SJCRH30 (cell line): ENCODE measurements at regions not wholly inside any gene's neighbourhood (a gene's known extent, or its start where the extent isn't known, plus 50 kb on each side); places are given as distances from the start of the nearest gene placed in this dataset.
"Not testable (repeated sequence)": the region's sequence is repeated elsewhere in the genome, so short reads cannot be mapped to it uniquely, and the experiment has no call there.

Experiments
- DNase-seq, 2 experiments: peaks; one replicate each; pipeline ENCODE4 v3.0.0-alpha.2; 2015 to 2020
- H3K27ac ChIP-seq: fragments of 250-450 bp; sonication (Bioruptor Pico); 2 replicates; pipeline ENCODE4 v1.5.1; 2020; ENCODE audit warnings: mild to moderate bottlenecking, moderate library complexity
- H3K27me3 ChIP-seq: fragments of 250-450 bp; sonication (Bioruptor Pico); 2 replicates; pipeline ENCODE4 v1.5.1; 2020; ENCODE audit warnings: mild to moderate bottlenecking, moderate library complexity
- H3K36me3 ChIP-seq: fragments of 250-450 bp; sonication (Bioruptor Pico); 2 replicates; pipeline ENCODE4 v1.5.1; 2020; ENCODE audit warnings: mild to moderate bottlenecking, moderate library complexity
- H3K4me1 ChIP-seq: fragments of 250-450 bp; sonication (Bioruptor Pico); 2 replicates; pipeline ENCODE4 v1.5.1; 2020; ENCODE audit warnings: mild to moderate bottlenecking, moderate library complexity
- H3K4me3 ChIP-seq: fragments of 250-450 bp; sonication (Bioruptor Pico); 2 replicates; pipeline ENCODE4 v1.5.1; 2020; ENCODE audit warnings: mild to moderate bottlenecking, moderate library complexity
- H3K9me3 ChIP-seq: fragments of 250-450 bp; sonication (Bioruptor Pico); replicated peaks from 2 replicates; pipeline ENCODE4 v1.5.1; 2020; ENCODE audit warnings: mild to moderate bottlenecking, moderate library complexity

- no peaks in the 10 kb centered on the region for H3K4me1 ChIP-seq
- H3K27ac ChIP-seq = no peak overlapping the region
- H3K36me3 ChIP-seq = no peaks in the 10 kb centered on the region
- peaks cover 4% of the 10 kb centered on the region; the same call in 1 of the 2 replicates for H3K27me3 ChIP-seq
- peak in 1 of 2 experiments; percentile 5 for DNase-seq
- no peak overlapping the region for H3K4me3 ChIP-seq
- no peaks in the 10 kb centered on the region for H3K9me3 ChIP-seq
Measured at GRCh38 chr16:7887316-7887715, 554.7 kb downstream of the RBFOX1 start.

- Histone ChIP-seq H3K4me1 (no peaks in the 10 kb centered on the region), H3K36me3 (no peaks in the 10 kb centered on the region), H3K27me3 (no peaks in the 10 kb centered on the region), H3K4me3 (no peak overlapping the region), H3K9me3 (no peaks in the 10 kb centered on the region), H3K27ac (no peak overlapping the region)
- no peak for DNase-seq
Measured at GRCh38 chr16:7871979-7872378, 539.3 kb downstream of the RBFOX1 start.

- DNase-seq = no peak
- Histone ChIP-seq H3K36me3 (no peaks in the 10 kb centered on the region), H3K27me3 (no peaks in the 10 kb centered on the region), H3K4me1 (no peaks in the 10 kb centered on the region), H3K9me3 (no peaks in the 10 kb centered on the region), H3K27ac (no peak overlapping the region), H3K4me3 (no peak overlapping the region)
Measured at GRCh38 chr16:7871371-7871770, 538.7 kb downstream of the RBFOX1 start.

- no peaks in the 10 kb centered on the region for H3K4me1 ChIP-seq
- DNase-seq = no peak
- H3K36me3 ChIP-seq = no peaks in the 10 kb centered on the region
- H3K4me3 ChIP-seq = no peak overlapping the region
- no peak overlapping the region for H3K27ac ChIP-seq
- no peaks in the 10 kb centered on the region for H3K27me3 ChIP-seq
- no peaks in the 10 kb centered on the region for H3K9me3 ChIP-seq
Measured at GRCh38 chr16:7867831-7868230, 535.2 kb downstream of the RBFOX1 start.

GRCh38 chr16:7866144-7866543 lies 533.5 kb downstream of the RBFOX1 start:
- no peak for DNase-seq
- no peaks in the 10 kb centered on the region for H3K9me3 ChIP-seq
- no peak overlapping the region for H3K27ac ChIP-seq
- no peak overlapping the region for H3K4me3 ChIP-seq
- no peaks in the 10 kb centered on the region for H3K27me3 ChIP-seq
- H3K4me1 ChIP-seq = no peaks in the 10 kb centered on the region; the same call in 1 of the 2 replicates
- no peaks in the 10 kb centered on the region for H3K36me3 ChIP-seq

- DNase-seq, H3K27me3 ChIP-seq, H3K4me1 ChIP-seq, H3K9me3 ChIP-seq, H3K36me3 ChIP-seq, H3K4me3 ChIP-seq, H3K27ac ChIP-seq: not testable (repeated sequence)
Measured at GRCh38 chr16:7865393-7865792, 532.7 kb downstream of the RBFOX1 start.

GRCh38 chr16:7861891-7862582 lies 529.4 kb downstream of the RBFOX1 start:
- peak in 1 of 2 experiments; percentile 36 for DNase-seq
- Histone ChIP-seq H3K4me1 (no peaks in the 10 kb centered on the region; the same call in 1 of the 2 replicates), H3K9me3 (no peaks in the 10 kb centered on the region), H3K27me3 (no peaks in the 10 kb centered on the region), H3K27ac (no peak overlapping the region), H3K36me3 (no peaks in the 10 kb centered on the region), H3K4me3 (no peak overlapping the region)

GRCh38 chr16:7853197-7853596 lies 520.6 kb downstream of the RBFOX1 start:
- Histone ChIP-seq H3K4me1 (no peaks in the 10 kb centered on the region), H3K4me3 (no peak overlapping the region), H3K27me3 (no peaks in the 10 kb centered on the region; the same call in 1 of the 2 replicates), H3K9me3 (no peaks in the 10 kb centered on the region), H3K36me3 (no peaks in the 10 kb centered on the region), H3K27ac (no peak overlapping the region)
- DNase-seq = no peak

GRCh38 chr16:7849841-7850240 lies 517.2 kb downstream of the RBFOX1 start:
- Histone ChIP-seq H3K4me1 (no peaks in the 10 kb centered on the region), H3K4me3 (no peak overlapping the region), H3K27ac (no peak overlapping the region), H3K36me3 (no peaks in the 10 kb centered on the region), H3K9me3 (no peaks in the 10 kb centered on the region), H3K27me3 (no peaks in the 10 kb centered on the region; the same call in 1 of the 2 replicates)
- no peak for DNase-seq

GRCh38 chr16:7843261-7843660 lies 510.6 kb downstream of the RBFOX1 start:
- H3K9me3 ChIP-seq = no peaks in the 10 kb centered on the region
- H3K36me3 ChIP-seq = no peaks in the 10 kb centered on the region
- no peaks in the 10 kb centered on the region for H3K27me3 ChIP-seq
- H3K27ac ChIP-seq = no peak overlapping the region
- H3K4me1 ChIP-seq = no peaks in the 10 kb centered on the region
- no peak for DNase-seq
- no peak overlapping the region for H3K4me3 ChIP-seq

- peak in 1 of 2 experiments; percentile 37 for DNase-seq
- H3K27ac ChIP-seq = no peak overlapping the region
- no peaks in the 10 kb centered on the region for H3K27me3 ChIP-seq
- no peaks in the 10 kb centered on the region for H3K36me3 ChIP-seq
- H3K4me3 ChIP-seq = no peak overlapping the region
- H3K4me1 ChIP-seq = no peaks in the 10 kb centered on the region
- H3K9me3 ChIP-seq = no peaks in the 10 kb centered on the region
Measured at GRCh38 chr16:7839568-7839967, 506.9 kb downstream of the RBFOX1 start.

- H3K27me3 ChIP-seq = no peaks in the 10 kb centered on the region
Measured at GRCh38 chr16:7834771-7835431, 502.3 kb downstream of the RBFOX1 start.

GRCh38 chr16:7820816-7821215 lies 488.2 kb downstream of the RBFOX1 start:
- Histone ChIP-seq H3K27ac (no peak overlapping the region), H3K4me3 (no peak overlapping the region), H3K9me3 (no peaks in the 10 kb centered on the region), H3K4me1 (no peaks in the 10 kb centered on the region), H3K36me3 (no peaks in the 10 kb centered on the region), H3K27me3 (no peaks in the 10 kb centered on the region)
- DNase-seq = no peak

More at GRCh38 chr16:7834771-7835431, 502.3 kb downstream of the RBFOX1 start:
- Histone ChIP-seq H3K4me3 (no peak overlapping the region), H3K27ac (no peak overlapping the region), H3K4me1 (no peaks in the 10 kb centered on the region), H3K36me3 (no peaks in the 10 kb centered on the region), H3K9me3 (no peaks in the 10 kb centered on the region)
- no peak for DNase-seq

GRCh38 chr16:7805686-7806396 lies 473.2 kb downstream of the RBFOX1 start:
- Histone ChIP-seq H3K36me3 (no peaks in the 10 kb centered on the region), H3K27ac (no peak overlapping the region), H3K9me3 (no peaks in the 10 kb centered on the region), H3K4me3 (no peak overlapping the region), H3K27me3 (0 out of 2 replicates have a peak, but pooled peaks cover 3% of the 10 kb centered on the region), H3K4me1 (no peaks in the 10 kb centered on the region)
- DNase-seq = no peak

GRCh38 chr16:7804635-7805195 lies 472.1 kb downstream of the RBFOX1 start:
- Histone ChIP-seq H3K9me3 (no peaks in the 10 kb centered on the region), H3K4me3 (no peak overlapping the region), H3K27me3 (0 out of 2 replicates have a peak, but pooled peaks cover 3% of the 10 kb centered on the region), H3K4me1 (no peaks in the 10 kb centered on the region), H3K27ac (no peak overlapping the region), H3K36me3 (no peaks in the 10 kb centered on the region)
- DNase-seq = no peak
